Activated CD4-positive, alpha-beta T cell treated with anti-CD3 and anti-CD28 coated beads, Interleukin-2, amount 10 ng/mL, durations not matched to agents 24 days and 14 days (primary cell): ENCODE measurements at regions not wholly inside any gene's neighbourhood (a gene's known extent, or its start where the extent isn't known, plus 50 kb on each side); places are given as distances from the start of the nearest gene placed in this dataset.
"Not testable (repeated sequence)": the region's sequence is repeated elsewhere in the genome, so short reads cannot be mapped to it uniquely, and the experiment has no call there.

Source experiments
- DNase-seq: peaks from one replicate; pipeline ENCODE4 v3.0.0; 2022
- H3K27ac Mint-ChIP-seq: one replicate; pipeline ENCODE4 v1.8.0; 2022; ENCODE audit warnings: mild to moderate bottlenecking, mixed read lengths
- H3K27me3 Mint-ChIP-seq: one replicate; pipeline ENCODE4 v1.8.0; 2022; ENCODE audit warnings: mixed read lengths
- H3K36me3 Mint-ChIP-seq: one replicate; pipeline ENCODE4 v1.8.0; 2022; ENCODE audit warnings: low read depth, mild to moderate bottlenecking, mixed read lengths
- H3K4me1 Mint-ChIP-seq: one replicate; pipeline ENCODE4 v1.8.0; 2021; ENCODE audit warnings: mixed read lengths
- H3K4me3 Mint-ChIP-seq: one replicate; pipeline ENCODE4 v1.8.0; 2022; ENCODE audit warnings: mild to moderate bottlenecking, moderate library complexity, mixed read lengths
- H3K9me3 Mint-ChIP-seq: one replicate; pipeline ENCODE4 v1.8.0; 2021; ENCODE audit warnings: mixed read lengths
- intact Hi-C: fragments of 100-400 bp; cut with micrococcal nuclease; formaldehyde crosslinking; loops from one replicate; pipeline ENCODE4 v1.15.1; 2023

DNA sequence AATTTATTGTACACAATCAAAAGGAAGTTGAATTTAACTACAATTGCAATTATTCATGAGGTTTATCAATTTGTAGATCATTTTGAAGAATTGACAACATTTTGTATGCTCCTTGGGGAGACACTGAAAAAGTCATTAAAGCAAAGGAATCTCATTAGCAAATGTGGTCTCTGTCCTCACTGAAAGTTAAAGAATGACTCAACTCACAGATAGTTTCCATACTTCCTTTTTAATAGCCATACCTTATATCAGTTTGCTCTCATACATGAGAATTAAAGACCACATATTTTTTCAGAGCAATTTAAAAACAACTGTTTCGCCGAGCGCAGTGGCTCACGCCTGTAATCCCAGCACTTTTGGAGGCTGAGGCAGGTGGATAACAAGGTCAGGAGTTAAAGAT, 55.1 kb upstream of the KIF2A start:
- H3K27me3 Mint-ChIP-seq, H3K27ac Mint-ChIP-seq, DNase-seq, intact Hi-C loops, H3K4me3 Mint-ChIP-seq: not testable (repeated sequence)
- H3K9me3 Mint-ChIP-seq: peaks cover 18% of the 10 kb centered on the region
- peaks cover 14% of the 10 kb centered on the region for H3K36me3 Mint-ChIP-seq
- H3K4me1 Mint-ChIP-seq: peaks cover 24% of the 10 kb centered on the region

DNA sequence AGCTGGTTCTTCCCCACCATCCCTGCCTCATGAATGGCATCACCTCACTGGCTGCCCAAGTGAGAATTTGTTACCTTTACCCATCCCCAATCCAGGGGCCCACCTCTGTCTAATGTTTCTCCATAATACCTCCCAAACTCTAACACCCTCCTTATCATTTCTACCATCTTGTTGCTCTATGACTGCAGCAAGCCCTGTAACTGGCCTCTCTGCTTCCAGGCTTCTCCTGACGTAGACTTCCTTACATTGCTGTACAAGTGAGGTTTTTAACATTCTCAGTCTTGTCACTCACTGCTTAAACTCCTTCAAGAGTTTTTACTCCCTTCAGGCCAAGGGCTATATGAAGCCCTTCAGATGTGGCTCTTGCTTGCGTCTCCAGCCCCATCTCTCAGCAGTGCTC, 53.5 kb upstream of the KIF2A start:
- intact Hi-C loops, DNase-seq, H3K4me3 Mint-ChIP-seq, H3K27me3 Mint-ChIP-seq: not testable (repeated sequence)
- Mint-ChIP-seq H3K27ac (peak overlapping the region; percentile 16), H3K9me3 (peaks cover 18% of the 10 kb centered on the region), H3K36me3 (peaks cover 14% of the 10 kb centered on the region), H3K4me1 (peaks cover 34% of the 10 kb centered on the region)

DNA sequence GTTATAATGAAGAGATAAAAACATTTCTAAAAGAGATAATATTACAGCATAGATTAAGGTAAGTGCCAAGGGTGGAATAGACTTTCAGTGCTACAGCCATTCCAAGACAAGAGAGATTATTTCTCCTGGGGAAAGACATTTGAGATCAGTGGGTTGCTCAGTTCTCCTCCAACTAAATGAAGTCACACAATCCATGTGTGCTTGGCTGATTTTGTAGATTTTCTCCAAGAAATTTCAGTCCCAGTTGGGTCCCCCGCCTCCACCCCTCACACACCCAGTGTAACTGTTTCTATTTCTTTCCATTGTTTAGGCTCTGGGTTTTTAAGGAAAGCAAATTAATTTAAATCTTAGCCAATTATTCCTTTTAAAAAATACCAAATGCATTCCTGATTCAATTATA, 50.5 kb upstream of the KIF2A start:
- H3K27me3 Mint-ChIP-seq, intact Hi-C loops, DNase-seq: not testable (repeated sequence)
- Mint-ChIP-seq H3K4me3 (peak overlapping the region; percentile 27), H3K27ac (peak overlapping the region; percentile 58), H3K4me1 (peaks cover 49% of the 10 kb centered on the region), H3K36me3 (peaks cover 20% of the 10 kb centered on the region), H3K9me3 (peaks cover 28% of the 10 kb centered on the region)

DNA sequence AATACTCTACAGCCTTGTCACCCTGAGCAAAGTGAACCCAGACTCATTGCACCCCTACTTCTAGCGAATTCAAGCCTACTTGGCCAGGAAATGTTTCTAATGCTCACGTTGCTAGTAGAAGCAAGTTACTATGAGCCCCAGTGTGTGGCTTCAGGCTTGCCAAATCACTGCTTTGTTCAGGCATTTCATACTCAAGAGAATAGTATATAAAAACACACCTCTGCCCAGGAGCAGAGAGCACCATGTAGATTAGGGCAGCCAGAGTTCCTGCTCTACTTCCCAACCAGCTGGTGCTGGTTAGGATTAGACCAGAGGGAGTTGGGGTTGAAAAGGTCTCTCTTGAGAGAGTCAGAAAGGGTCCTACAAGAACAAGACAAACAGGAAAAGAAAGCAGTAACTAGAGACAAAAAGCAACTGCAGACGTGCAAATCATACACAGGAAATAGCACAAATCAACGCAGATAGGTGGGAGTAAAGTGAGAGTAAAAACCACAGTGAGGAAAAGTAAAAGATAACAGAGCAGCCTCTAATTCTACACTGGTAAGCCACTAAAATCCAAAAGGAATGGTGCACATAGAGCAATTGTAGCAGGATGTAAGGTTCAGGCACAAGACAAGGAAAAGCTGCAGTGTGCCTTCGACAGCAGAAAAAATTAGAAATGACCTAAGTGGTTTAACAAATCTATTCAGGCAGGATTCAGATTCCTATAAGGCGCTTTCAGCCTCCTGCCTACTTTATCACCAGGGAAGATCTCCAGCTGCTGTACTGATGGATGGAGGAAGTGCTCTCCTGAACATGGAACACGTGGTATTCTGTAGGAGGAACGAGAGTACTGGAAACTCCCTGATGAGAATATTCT, 49.6 kb upstream of the KIF2A start:
- H3K36me3 Mint-ChIP-seq: peaks cover 20% of the 10 kb centered on the region
- H3K4me1 Mint-ChIP-seq: peaks cover 54% of the 10 kb centered on the region
- intact Hi-C loops: loop anchor here (1.0 to 2.0 kb wide), 4 partner anchors 12 to 50 kb away; partner anchors contain the start of gene KIF2A
- H3K27me3 Mint-ChIP-seq: no peaks in the 10 kb centered on the region
- H3K4me3 Mint-ChIP-seq: peak overlapping the region; percentile 69
- peak overlapping the region; percentile 83 for H3K27ac Mint-ChIP-seq
- DNase-seq: peak; percentile 76
- H3K9me3 Mint-ChIP-seq: peaks cover 28% of the 10 kb centered on the region
